ENCODE measurements at regions not wholly inside any gene's neighbourhood (a gene's known extent, or its start where the extent isn't known, plus 50 kb on each side); places are given as distances from the start of the nearest gene placed in this dataset.

- H2BK12ac ChIP-seq (ENCODE audit: low read length): no peak overlapping the region
- no peak overlapping the region for H3K4me3 ChIP-seq (ENCODE audit: low read depth, low read length)
- H3K27me3 ChIP-seq (ENCODE audit: insufficient read depth, low read length): no peaks in the 10 kb centered on the region
- no peak for DNase-seq
- H3K4me2 ChIP-seq (ENCODE audit: low read length): no peak overlapping the region
- no peak overlapping the region for H3K4ac ChIP-seq (ENCODE audit: low read depth, low read length)
- no peaks in the 10 kb centered on the region for H3K36me3 ChIP-seq (ENCODE audit: control insufficient read depth in 1 of 2, insufficient read depth in 2 of 2, low read length in 2 of 2)
- H3K23ac ChIP-seq (ENCODE audit: low read length): no peak overlapping the region
- no peaks in the 10 kb centered on the region for H3K79me2 ChIP-seq (ENCODE audit: control insufficient read depth, insufficient read depth, low read length, poor library complexity)
- no peak overlapping the region for H3K27ac ChIP-seq (ENCODE audit: low read depth, low read length)
- no peak overlapping the region for H4K8ac ChIP-seq (ENCODE audit: low read depth, low read length)
- no peak overlapping the region for H3K18ac ChIP-seq (ENCODE audit: low read length)
- H3K14ac ChIP-seq (ENCODE audit: low read length): no peak overlapping the region
- no peak overlapping the region for H4K91ac ChIP-seq (ENCODE audit: low read depth, low read length)
- no peak overlapping the region for H2BK5ac ChIP-seq (ENCODE audit: low read depth, low read length, poor library complexity)
- no peak overlapping the region for H2AFZ ChIP-seq (ENCODE audit: insufficient read depth, low read length, poor library complexity)
- no peaks in the 10 kb centered on the region for H3K79me1 ChIP-seq (ENCODE audit: low read length)
- no peak overlapping the region for H3K9ac ChIP-seq (ENCODE audit: low read length)
- no peaks in the 10 kb centered on the region for H3K9me3 ChIP-seq (ENCODE audit: insufficient read depth, low read depth, low read length)
- H3K4me1 ChIP-seq (ENCODE audit: control insufficient read depth in 1 of 2, insufficient read depth in 2 of 2, low read length in 2 of 2): no peaks in the 10 kb centered on the region
- no CpG with 5 or more reads among the region's 10 CpGs for WGBS (ENCODE audit: extremely low coverage, insufficient coverage, insufficient read length)
- no peak overlapping the region for H2BK120ac ChIP-seq (ENCODE audit: insufficient read depth, low read length, poor library complexity)
- H2AK5ac ChIP-seq (ENCODE audit: low read length): no peak overlapping the region
- no peak overlapping the region for H4K12ac ChIP-seq (ENCODE audit: low read depth, low read length)
Observed at GRCh38 chrX:99938464-99938863, 471.6 kb downstream of the PCDH19 start.

GRCh38 chrX:99933865-99934264 lies 476.2 kb downstream of the PCDH19 start:
- Histone ChIP-seq H3K4me1 (ENCODE audit: control insufficient read depth in 1 of 2, insufficient read depth in 2 of 2, low read length in 2 of 2) (no peaks in the 10 kb centered on the region), H3K27ac (ENCODE audit: low read depth, low read length) (no peak overlapping the region), H3K27me3 (ENCODE audit: insufficient read depth, low read length) (no peaks in the 10 kb centered on the region), H3K4ac (ENCODE audit: low read depth, low read length) (no peak overlapping the region), H2AFZ (ENCODE audit: insufficient read depth, low read length, poor library complexity) (no peak overlapping the region), H4K91ac (ENCODE audit: low read depth, low read length) (no peak overlapping the region), H3K79me2 (ENCODE audit: control insufficient read depth, insufficient read depth, low read length, poor library complexity) (no peaks in the 10 kb centered on the region), H3K18ac (ENCODE audit: low read length) (no peak overlapping the region), H3K36me3 (ENCODE audit: control insufficient read depth in 1 of 2, insufficient read depth in 2 of 2, low read length in 2 of 2) (no peaks in the 10 kb centered on the region), H4K12ac (ENCODE audit: low read depth, low read length) (no peak overlapping the region), H2AK5ac (ENCODE audit: low read length) (no peak overlapping the region), H4K8ac (ENCODE audit: low read depth, low read length) (no peak overlapping the region), H2BK12ac (ENCODE audit: low read length) (no peak overlapping the region), H2BK5ac (ENCODE audit: low read depth, low read length, poor library complexity) (no peak overlapping the region), H3K9ac (ENCODE audit: low read length) (no peak overlapping the region), H3K14ac (ENCODE audit: low read length) (no peak overlapping the region), H3K9me3 (ENCODE audit: insufficient read depth, low read depth, low read length) (no peaks in the 10 kb centered on the region), H3K23ac (ENCODE audit: low read length) (no peak overlapping the region), H3K79me1 (ENCODE audit: low read length) (no peaks in the 10 kb centered on the region), H3K4me2 (ENCODE audit: low read length) (no peak overlapping the region), H2BK120ac (ENCODE audit: insufficient read depth, low read length, poor library complexity) (no peak overlapping the region), H3K4me3 (ENCODE audit: low read depth, low read length) (no peak overlapping the region)
- WGBS (ENCODE audit: extremely low coverage, insufficient coverage, insufficient read length): no CpG with 5 or more reads among the region's 1 CpG
- DNase-seq: no peak

DNA sequence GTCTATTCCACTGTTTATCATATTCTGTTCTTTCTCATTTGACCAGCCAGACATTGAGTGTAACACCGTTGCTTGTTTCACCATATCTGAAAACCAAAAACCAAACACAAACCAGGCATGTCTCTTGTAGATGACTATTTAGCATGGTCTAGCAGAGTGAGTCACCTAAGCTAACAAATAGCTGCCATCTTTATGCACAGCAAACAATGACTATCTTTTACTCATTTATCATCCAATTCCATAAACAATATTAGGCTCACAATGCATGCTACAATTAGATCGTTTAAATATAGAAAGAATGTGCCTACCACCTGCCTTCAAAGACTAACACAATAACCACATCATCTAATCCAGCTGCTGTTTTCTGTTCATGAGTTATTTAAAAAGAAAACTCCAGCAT lies 495.4 kb downstream of the PCDH19 start:
- H3K4me3 ChIP-seq (ENCODE audit: low read depth, low read length): no peak overlapping the region
- WGBS (ENCODE audit: extremely low coverage, insufficient coverage, insufficient read length): no CpG with 5 or more reads among the region's 2 CpGs
- H3K4me1 ChIP-seq (ENCODE audit: control insufficient read depth in 1 of 2, insufficient read depth in 2 of 2, low read length in 2 of 2): no peaks in the 10 kb centered on the region
- no peak overlapping the region for H3K4ac ChIP-seq (ENCODE audit: low read depth, low read length)
- H3K9ac ChIP-seq (ENCODE audit: low read length): no peak overlapping the region
- no peaks in the 10 kb centered on the region for H3K79me1 ChIP-seq (ENCODE audit: low read length)
- DNase-seq: no peak
- no peak overlapping the region for H3K14ac ChIP-seq (ENCODE audit: low read length)
- no peaks in the 10 kb centered on the region for H3K27me3 ChIP-seq (ENCODE audit: insufficient read depth, low read length)
- H4K91ac ChIP-seq (ENCODE audit: low read depth, low read length): no peak overlapping the region
- no peak overlapping the region for H4K8ac ChIP-seq (ENCODE audit: low read depth, low read length)
- no peak overlapping the region for H3K18ac ChIP-seq (ENCODE audit: low read length)
- no peak overlapping the region for H3K4me2 ChIP-seq (ENCODE audit: low read length)
- H3K9me3 ChIP-seq (ENCODE audit: insufficient read depth, low read depth, low read length): no peaks in the 10 kb centered on the region
- H3K79me2 ChIP-seq (ENCODE audit: control insufficient read depth, insufficient read depth, low read length, poor library complexity): no peaks in the 10 kb centered on the region
- H2BK5ac ChIP-seq (ENCODE audit: low read depth, low read length, poor library complexity): no peak overlapping the region
- no peak overlapping the region for H2AK5ac ChIP-seq (ENCODE audit: low read length)
- no peak overlapping the region for H2BK120ac ChIP-seq (ENCODE audit: insufficient read depth, low read length, poor library complexity)
- no peak overlapping the region for H2AFZ ChIP-seq (ENCODE audit: insufficient read depth, low read length, poor library complexity)
- H4K12ac ChIP-seq (ENCODE audit: low read depth, low read length): no peak overlapping the region
- no peaks in the 10 kb centered on the region for H3K36me3 ChIP-seq (ENCODE audit: control insufficient read depth in 1 of 2, insufficient read depth in 2 of 2, low read length in 2 of 2)
- H2BK12ac ChIP-seq (ENCODE audit: low read length): no peak overlapping the region
- no peak overlapping the region for H3K23ac ChIP-seq (ENCODE audit: low read length)
- no peak overlapping the region for H3K27ac ChIP-seq (ENCODE audit: low read depth, low read length)

GRCh38 chrX:99913611-99914010 lies 496.5 kb downstream of the PCDH19 start:
- no peak overlapping the region for H3K4ac ChIP-seq (ENCODE audit: low read depth, low read length)

More at GRCh38 chrX:99913611-99914010, 496.5 kb downstream of the PCDH19 start:
- H3K27ac ChIP-seq (ENCODE audit: low read depth, low read length): no peak overlapping the region
- H4K12ac ChIP-seq (ENCODE audit: low read depth, low read length): no peak overlapping the region
- H3K4me1 ChIP-seq (ENCODE audit: control insufficient read depth in 1 of 2, insufficient read depth in 2 of 2, low read length in 2 of 2): no peaks in the 10 kb centered on the region
- no peak overlapping the region for H2BK120ac ChIP-seq (ENCODE audit: insufficient read depth, low read length, poor library complexity)
- no peak overlapping the region for H3K9ac ChIP-seq (ENCODE audit: low read length)
- WGBS (ENCODE audit: extremely low coverage, insufficient coverage, insufficient read length): no CpG with 5 or more reads among the region's 5 CpGs
- no peak overlapping the region for H3K4me3 ChIP-seq (ENCODE audit: low read depth, low read length)
- no peaks in the 10 kb centered on the region for H3K79me1 ChIP-seq (ENCODE audit: low read length)
- H4K8ac ChIP-seq (ENCODE audit: low read depth, low read length): no peak overlapping the region
- H2AFZ ChIP-seq (ENCODE audit: insufficient read depth, low read length, poor library complexity): no peak overlapping the region
- no peak overlapping the region for H3K18ac ChIP-seq (ENCODE audit: low read length)
- DNase-seq: no peak
- H3K23ac ChIP-seq (ENCODE audit: low read length): no peak overlapping the region
- H3K9me3 ChIP-seq (ENCODE audit: insufficient read depth, low read depth, low read length): no peaks in the 10 kb centered on the region
- no peaks in the 10 kb centered on the region for H3K36me3 ChIP-seq (ENCODE audit: control insufficient read depth in 1 of 2, insufficient read depth in 2 of 2, low read length in 2 of 2)
- H2BK12ac ChIP-seq (ENCODE audit: low read length): no peak overlapping the region
- no peaks in the 10 kb centered on the region for H3K79me2 ChIP-seq (ENCODE audit: control insufficient read depth, insufficient read depth, low read length, poor library complexity)
- H3K27me3 ChIP-seq (ENCODE audit: insufficient read depth, low read length): no peaks in the 10 kb centered on the region
- no peak overlapping the region for H2AK5ac ChIP-seq (ENCODE audit: low read length)
- H3K4me2 ChIP-seq (ENCODE audit: low read length): no peak overlapping the region
- no peak overlapping the region for H3K14ac ChIP-seq (ENCODE audit: low read length)
- H4K91ac ChIP-seq (ENCODE audit: low read depth, low read length): no peak overlapping the region
- H2BK5ac ChIP-seq (ENCODE audit: low read depth, low read length, poor library complexity): no peak overlapping the region
